HUES48 (cell line): ENCODE measurements at regions not wholly inside any gene's neighbourhood (a gene's known extent, or its start where the extent isn't known, plus 50 kb on each side); places are given as distances from the start of the nearest gene placed in this dataset.

ENCODE experiments used
- H3K27ac ChIP-seq: one replicate; pipeline ENCODE4 v1.7.0; 2013; ENCODE audit warnings: low read depth, low read length, inconsistent platforms
- H3K27me3 ChIP-seq: 2 replicates; pipeline ENCODE4 v1.6.1; 2013; ENCODE audit warnings: mild to moderate bottlenecking, low read length; ENCODE audit not compliant: control insufficient read depth, insufficient read depth
- H3K36me3 ChIP-seq: 2 replicates; pipeline ENCODE4 v1.6.1; 2013; ENCODE audit warnings: low read length; ENCODE audit not compliant: control insufficient read depth, insufficient read depth
- H3K4me1 ChIP-seq: 2 replicates; pipeline ENCODE4 v1.6.1; 2013; ENCODE audit warnings: mild to moderate bottlenecking, low read length; ENCODE audit not compliant: control insufficient read depth, insufficient read depth
- H3K4me3 ChIP-seq: 2 replicates; pipeline ENCODE4 v1.5.1; 2013; ENCODE audit warnings: mild to moderate bottlenecking, low read depth, low read length
- H3K9ac ChIP-seq: 2 replicates; pipeline ENCODE4 v1.6.1; 2013; ENCODE audit warnings: mild to moderate bottlenecking, low read depth, low read length, moderate library complexity
- H3K9me3 ChIP-seq: 2 replicates; pipeline ENCODE4 v1.6.1; 2013; ENCODE audit warnings: low read length; ENCODE audit not compliant: control insufficient read depth, insufficient read depth

DNA sequence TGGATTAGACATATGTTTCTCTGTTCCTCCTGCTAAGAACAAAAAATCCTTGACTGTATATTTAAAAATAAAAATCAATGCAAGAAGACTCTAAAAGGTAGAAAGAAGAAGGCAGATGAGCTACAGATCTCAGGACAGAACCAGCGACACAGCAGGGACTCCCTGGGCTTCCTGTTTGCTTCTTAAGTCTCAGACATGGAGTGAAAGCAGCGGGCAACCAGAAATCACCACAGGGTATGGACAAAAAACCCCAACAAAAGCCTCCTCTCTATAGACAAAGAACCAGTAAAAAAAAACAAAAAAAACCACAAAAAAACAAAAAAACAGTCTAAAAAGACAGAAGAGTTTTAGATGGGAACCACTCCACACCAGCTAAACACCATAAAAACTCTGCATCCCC, 971.0 kb upstream of the GYPC start:
- no peaks in the 10 kb centered on the region for H3K36me3 ChIP-seq
- no peaks in the 10 kb centered on the region for H3K27me3 ChIP-seq
- no peak overlapping the region for H3K4me3 ChIP-seq
- no peaks in the 10 kb centered on the region for H3K4me1 ChIP-seq
- H3K27ac ChIP-seq, result no peak overlapping the region
- no peaks in the 10 kb centered on the region for H3K9me3 ChIP-seq
- no peak overlapping the region for H3K9ac ChIP-seq

DNA sequence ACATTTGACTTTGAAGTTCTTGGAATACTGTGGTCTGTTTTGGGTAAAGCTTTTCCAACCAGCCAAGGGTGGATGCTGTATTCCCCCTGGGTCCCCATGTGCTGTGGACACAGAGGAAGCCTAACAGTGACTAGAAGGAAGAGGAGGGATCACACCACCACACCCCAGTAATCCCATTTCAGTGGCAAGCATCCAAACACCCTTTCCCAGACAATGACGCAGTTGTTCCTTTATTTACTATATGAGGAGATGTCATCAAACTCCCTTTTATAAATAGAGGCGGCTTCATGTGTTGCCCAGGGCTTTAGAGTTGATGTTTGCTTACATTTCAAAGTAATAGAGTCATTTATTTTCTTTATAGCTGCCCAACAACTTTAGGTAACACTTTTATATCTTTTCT, 959.4 kb upstream of the GYPC start:
- Histone ChIP-seq H3K9me3 (no peaks in the 10 kb centered on the region), H3K4me1 (no peaks in the 10 kb centered on the region), H3K27ac (no peak overlapping the region), H3K27me3 (no peaks in the 10 kb centered on the region), H3K4me3 (no peak overlapping the region), H3K9ac (no peak overlapping the region), H3K36me3 (no peaks in the 10 kb centered on the region)

DNA sequence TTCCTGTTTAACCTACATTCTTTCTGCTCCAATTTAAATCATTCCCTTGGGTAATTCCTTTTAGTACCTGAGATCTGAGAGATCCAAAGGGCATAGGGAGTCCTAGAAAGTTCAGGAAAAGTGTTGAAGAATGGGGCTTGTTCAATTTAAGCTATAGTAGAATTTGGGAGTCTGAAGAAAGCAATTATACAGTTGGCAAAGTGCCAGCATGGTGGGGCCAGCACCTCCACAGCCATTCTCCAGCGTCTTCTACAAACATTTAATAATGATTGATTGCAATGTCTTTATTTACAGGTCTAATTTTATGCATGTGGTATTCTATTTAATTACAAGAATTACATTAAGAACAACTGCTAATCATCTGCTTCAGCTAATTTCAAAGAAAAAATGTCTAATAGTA, 957.7 kb upstream of the GYPC start:
- H3K4me1 ChIP-seq, result no peaks in the 10 kb centered on the region
- H3K9me3 ChIP-seq, result no peaks in the 10 kb centered on the region
- H3K36me3 ChIP-seq, result no peaks in the 10 kb centered on the region
- H3K27me3 ChIP-seq, result no peaks in the 10 kb centered on the region
- H3K9ac ChIP-seq, result no peak overlapping the region
- H3K27ac ChIP-seq, result no peak overlapping the region
- H3K4me3 ChIP-seq, result no peak overlapping the region

DNA sequence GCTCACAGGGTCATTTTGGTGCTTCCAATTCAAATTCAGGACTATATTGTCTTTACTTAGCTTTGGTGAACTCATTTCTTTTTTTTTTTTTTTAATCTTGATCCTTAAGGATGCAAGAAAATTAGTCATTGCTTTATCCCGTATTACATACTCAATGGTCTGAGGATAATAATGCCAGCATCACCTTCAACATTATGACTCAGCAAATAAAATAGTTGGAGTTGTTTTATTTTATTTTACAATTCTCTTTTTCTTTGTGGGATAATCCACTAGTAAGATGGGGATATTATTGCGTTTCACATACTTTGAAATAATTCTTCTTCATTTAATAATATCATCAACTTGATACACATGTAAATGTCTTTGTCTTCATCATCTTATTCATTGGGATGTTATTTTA, 954.9 kb upstream of the GYPC start:
- H3K4me1 ChIP-seq, result no peaks in the 10 kb centered on the region
- H3K4me3 ChIP-seq, result no peak overlapping the region
- no peak overlapping the region for H3K27ac ChIP-seq
- no peak overlapping the region for H3K9ac ChIP-seq
- H3K36me3 ChIP-seq, result no peaks in the 10 kb centered on the region
- H3K27me3 ChIP-seq, result no peaks in the 10 kb centered on the region
- no peaks in the 10 kb centered on the region for H3K9me3 ChIP-seq

DNA sequence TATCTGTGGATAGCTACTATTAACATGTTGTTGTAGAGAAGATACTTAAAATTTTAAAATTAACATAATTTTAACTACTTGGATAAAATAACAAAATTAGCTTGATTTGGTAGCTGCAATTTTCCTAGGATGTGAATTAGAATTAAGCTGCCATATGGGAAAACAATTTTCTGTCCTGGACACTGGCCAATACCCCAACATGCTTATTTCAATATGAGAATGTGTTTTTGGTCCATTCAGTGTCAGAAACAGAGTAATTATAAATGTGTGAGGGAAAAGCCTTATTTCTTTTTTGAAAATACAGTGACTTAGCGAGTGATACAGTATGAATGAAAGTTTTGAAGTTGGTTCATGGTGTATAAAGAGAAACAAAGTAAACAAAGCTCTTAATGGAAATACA, 948.3 kb upstream of the GYPC start:
- Histone ChIP-seq H3K9ac (no peak overlapping the region), H3K27ac (no peak overlapping the region), H3K9me3 (no peaks in the 10 kb centered on the region), H3K36me3 (no peaks in the 10 kb centered on the region), H3K4me3 (no peak overlapping the region), H3K4me1 (no peaks in the 10 kb centered on the region), H3K27me3 (no peaks in the 10 kb centered on the region)

DNA sequence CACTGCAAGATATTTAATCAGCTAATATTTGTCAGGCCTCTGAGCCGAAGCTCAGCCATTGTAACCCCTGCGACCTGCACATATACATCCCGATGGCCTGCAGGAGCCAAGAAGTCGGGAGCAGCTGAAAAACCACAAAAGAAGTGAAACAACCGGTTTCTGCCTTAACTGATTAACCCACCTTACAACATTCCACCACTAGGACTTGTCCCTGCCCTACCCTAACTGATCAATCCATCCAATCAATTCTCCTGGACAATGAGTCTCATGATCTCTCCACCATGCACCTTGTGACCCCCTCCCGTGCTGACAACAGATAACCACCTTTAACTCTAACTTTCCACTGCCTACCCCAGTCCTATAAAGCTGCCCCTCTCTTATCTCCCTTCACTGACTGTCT, 945.4 kb upstream of the GYPC start:
- Histone ChIP-seq H3K9me3 (no peaks in the 10 kb centered on the region), H3K27me3 (no peaks in the 10 kb centered on the region), H3K4me3 (no peak overlapping the region), H3K4me1 (no peaks in the 10 kb centered on the region), H3K27ac (no peak overlapping the region), H3K36me3 (no peaks in the 10 kb centered on the region), H3K9ac (no peak overlapping the region)

DNA sequence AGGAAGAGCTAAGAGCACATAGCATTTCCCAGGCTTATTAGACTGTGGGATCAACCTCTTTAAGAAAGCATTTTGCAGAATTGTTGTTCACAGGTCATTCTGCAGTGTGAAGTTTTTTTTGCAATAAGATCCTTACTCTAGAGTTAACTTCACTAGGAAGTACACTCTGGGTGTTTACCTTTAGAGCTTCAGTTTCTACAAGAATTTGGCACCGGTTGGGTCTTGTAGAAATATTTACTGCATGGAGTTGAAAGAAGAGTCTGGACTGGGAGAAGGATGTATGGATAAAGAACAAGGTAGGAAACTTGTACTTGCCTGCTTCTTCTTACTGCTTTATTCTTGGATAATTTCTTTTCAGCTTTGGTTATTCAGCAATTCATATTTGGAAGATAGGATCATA, 944.9 kb upstream of the GYPC start:
- Histone ChIP-seq H3K9me3 (no peaks in the 10 kb centered on the region), H3K4me1 (no peaks in the 10 kb centered on the region), H3K36me3 (no peaks in the 10 kb centered on the region), H3K27me3 (no peaks in the 10 kb centered on the region), H3K4me3 (no peak overlapping the region), H3K27ac (no peak overlapping the region), H3K9ac (no peak overlapping the region)

DNA sequence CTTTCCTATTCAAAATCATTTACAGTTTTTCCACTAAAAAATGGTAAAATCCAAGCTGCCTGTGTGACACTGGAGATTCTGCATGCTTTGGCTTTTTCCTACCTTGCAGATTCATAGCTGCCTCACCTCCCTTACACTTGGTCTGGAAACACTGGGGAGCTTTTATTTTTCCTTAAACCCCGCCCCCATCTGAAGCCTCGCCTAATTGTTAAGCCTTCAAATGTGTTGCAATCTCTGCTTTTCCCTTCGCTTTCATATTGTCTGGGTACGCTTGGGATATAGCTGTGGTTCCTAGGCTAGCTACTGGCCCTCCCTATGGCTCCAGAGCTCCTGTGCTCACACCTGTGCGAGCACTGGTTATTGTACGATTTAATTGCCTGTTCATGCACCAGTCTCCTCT, 942.4 kb upstream of the GYPC start:
- Histone ChIP-seq H3K27me3 (no peaks in the 10 kb centered on the region), H3K9ac (no peak overlapping the region), H3K4me3 (no peak overlapping the region), H3K27ac (no peak overlapping the region), H3K4me1 (no peaks in the 10 kb centered on the region), H3K36me3 (no peaks in the 10 kb centered on the region), H3K9me3 (no peaks in the 10 kb centered on the region)

DNA sequence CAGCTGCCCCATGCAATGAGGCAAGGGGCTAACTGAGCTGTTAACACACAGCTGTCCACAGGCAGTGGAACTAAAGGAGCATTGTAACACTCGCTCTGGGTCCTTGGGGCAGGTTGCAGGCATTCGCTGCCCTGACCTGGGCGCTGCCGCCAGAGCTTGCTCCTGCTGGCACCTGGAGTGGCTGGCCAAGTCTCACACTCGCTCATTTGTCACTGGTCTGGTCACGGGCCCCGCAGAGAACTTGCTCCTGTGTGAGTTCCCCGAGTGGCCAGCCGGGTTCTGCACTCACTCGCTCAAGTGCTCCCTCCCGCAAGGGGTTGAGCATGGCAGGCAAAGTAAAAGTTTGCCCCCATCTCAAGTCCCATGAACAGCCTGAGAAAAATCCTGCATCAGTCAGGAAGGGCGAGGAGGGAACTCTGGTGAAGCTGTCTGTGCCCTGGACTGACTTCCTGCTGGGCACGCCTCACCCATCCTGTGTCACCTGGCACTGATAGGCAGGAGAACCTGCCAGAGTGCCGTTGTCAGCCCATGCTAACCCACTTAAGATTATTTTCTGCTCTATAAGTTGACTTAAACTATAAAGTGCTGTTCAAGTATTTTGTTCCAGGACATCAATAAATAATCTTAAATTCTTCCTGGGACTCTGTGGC, 934.8 kb upstream of the GYPC start:
- H3K36me3 ChIP-seq, result no peaks in the 10 kb centered on the region
- H3K27ac ChIP-seq, result no peak overlapping the region
- no peaks in the 10 kb centered on the region for H3K9me3 ChIP-seq
- no peaks in the 10 kb centered on the region for H3K4me1 ChIP-seq
- H3K9ac ChIP-seq, result no peak overlapping the region
- no peaks in the 10 kb centered on the region for H3K27me3 ChIP-seq
- no peak overlapping the region for H3K4me3 ChIP-seq

DNA sequence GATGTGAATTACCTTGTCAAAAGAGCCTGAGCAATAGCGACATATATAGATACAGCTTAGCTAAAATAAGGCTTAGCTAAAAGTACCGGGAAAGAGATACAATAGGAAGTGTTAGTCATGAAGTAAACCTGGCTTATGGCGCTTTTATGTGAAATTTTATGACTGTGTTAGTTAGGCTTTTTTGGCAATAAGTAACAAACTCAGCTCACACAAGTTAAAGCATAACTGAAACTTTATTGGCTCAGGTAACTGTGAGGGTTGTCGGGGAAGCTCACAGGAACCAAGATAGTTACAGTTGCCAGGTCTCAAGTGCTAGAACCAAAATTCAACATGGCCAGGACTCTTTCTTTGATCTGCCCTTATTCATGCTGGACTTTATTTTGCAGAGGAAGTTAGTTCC, 925.0 kb upstream of the GYPC start:
- Histone ChIP-seq H3K9me3 (peaks cover 6% of the 10 kb centered on the region), H3K27me3 (no peaks in the 10 kb centered on the region), H3K4me1 (no peaks in the 10 kb centered on the region), H3K27ac (no peak overlapping the region), H3K4me3 (no peak overlapping the region), H3K9ac (no peak overlapping the region), H3K36me3 (no peaks in the 10 kb centered on the region)

DNA sequence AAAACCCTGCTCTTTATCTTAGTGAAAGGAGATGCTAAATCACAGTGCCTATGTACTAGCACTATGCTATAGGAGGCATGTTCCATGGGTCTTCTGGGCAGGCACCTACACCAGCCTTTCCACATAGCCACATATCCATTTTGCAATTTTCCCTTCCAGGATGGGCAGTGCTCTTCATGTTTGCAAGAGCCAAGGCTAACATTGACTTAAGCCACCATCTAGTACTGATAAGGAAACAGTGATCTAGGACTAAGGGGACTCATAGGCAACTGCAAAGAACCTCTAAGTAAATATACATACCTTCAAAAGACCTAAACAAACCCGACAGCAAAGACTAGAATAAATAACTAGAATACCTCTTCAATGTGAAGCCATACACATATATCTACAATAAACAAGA, 919.7 kb upstream of the GYPC start:
- no peak overlapping the region for H3K4me3 ChIP-seq
- no peaks in the 10 kb centered on the region for H3K36me3 ChIP-seq
- no peaks in the 10 kb centered on the region for H3K4me1 ChIP-seq
- no peak overlapping the region for H3K27ac ChIP-seq
- H3K27me3 ChIP-seq, result no peaks in the 10 kb centered on the region
- H3K9me3 ChIP-seq, result peaks cover 3% of the 10 kb centered on the region; the same call in 1 of the 2 replicates
- no peak overlapping the region for H3K9ac ChIP-seq

DNA sequence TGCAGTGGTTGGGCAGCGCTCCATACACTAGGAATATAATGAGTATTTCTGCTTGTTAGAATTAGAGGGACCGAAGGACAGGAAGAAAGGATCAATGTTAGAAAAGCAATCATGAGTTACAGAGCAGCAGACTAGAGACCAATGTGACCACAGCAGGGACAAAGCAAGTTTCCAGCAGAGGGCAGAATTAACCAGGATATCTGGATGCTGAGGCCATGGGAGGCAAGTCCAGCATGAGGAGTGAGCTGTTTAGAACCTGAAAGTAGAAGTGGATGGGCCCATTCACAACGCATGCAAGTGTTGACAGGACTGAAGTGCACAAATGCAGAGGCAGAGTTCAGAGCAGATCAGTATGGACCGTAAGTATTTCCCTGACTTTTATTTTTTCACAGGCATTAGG, 910.4 kb upstream of the GYPC start:
- Histone ChIP-seq H3K36me3 (no peaks in the 10 kb centered on the region), H3K4me1 (peaks cover 8% of the 10 kb centered on the region; the same call in 1 of the 2 replicates), H3K4me3 (no peak overlapping the region), H3K27me3 (no peaks in the 10 kb centered on the region), H3K9me3 (no peaks in the 10 kb centered on the region), H3K27ac (no peak overlapping the region), H3K9ac (no peak overlapping the region)
